Activated T-helper 2 cell treated with anti-CD3 and anti-CD28 coated beads, Interferon-gamma antibody, Interleukin-2, Interleukin-4, amounts not matched to agents 10 μg/mL and 5 μg/mL and 100 μg/mL, durations not matched to agents 14 hours and 24 hours and 36 hours (primary cell): ENCODE measurements at regions not wholly inside any gene's neighbourhood (a gene's known extent, or its start where the extent isn't known, plus 50 kb on each side); places are given as distances from the start of the nearest gene placed in this dataset.

Experiments
- DNase-seq: peaks from one replicate; pipeline ENCODE4 v3.0.0; 2021; ENCODE audit warnings: low spot score
- H3K27ac Mint-ChIP-seq: one replicate; pipeline ENCODE4 v1.8.0; 2021; ENCODE audit warnings: mixed read lengths
- H3K27me3 Mint-ChIP-seq: one replicate; pipeline ENCODE4 v1.8.0; 2021; ENCODE audit warnings: low read depth, mixed read lengths
- H3K36me3 Mint-ChIP-seq: one replicate; pipeline ENCODE4 v1.8.0; 2021; ENCODE audit warnings: low read depth, mixed read lengths
- H3K4me1 Mint-ChIP-seq: one replicate; pipeline ENCODE4 v1.8.0; 2021; ENCODE audit warnings: low read depth, mixed read lengths
- H3K4me3 Mint-ChIP-seq: one replicate; pipeline ENCODE4 v1.8.0; 2021; ENCODE audit warnings: low read depth, mild to moderate bottlenecking, moderate library complexity, mixed read lengths
- H3K9me3 Mint-ChIP-seq: one replicate; pipeline ENCODE4 v1.8.0; 2021; ENCODE audit warnings: mixed read lengths
- intact Hi-C: fragments of 100-400 bp; cut with micrococcal nuclease; formaldehyde crosslinking; loops from one replicate; pipeline ENCODE4 v1.15.1; 2023

GRCh38 chr18:40450751-40451150 is 1504.3 kb upstream of the PIK3C3 start:
- intact Hi-C loops: no loop called here
- Mint-ChIP-seq H3K4me3 (no peak overlapping the region), H3K27me3 (no peaks in the 10 kb centered on the region), H3K4me1 (no peaks in the 10 kb centered on the region), H3K36me3 (no peaks in the 10 kb centered on the region), H3K9me3 (peaks cover 27% of the 10 kb centered on the region), H3K27ac (no peak overlapping the region)
- DNase-seq: no peak

GRCh38 chr18:40447820-40448219 is 1507.2 kb upstream of the PIK3C3 start:
- intact Hi-C loops: no loop called here
- H3K27ac Mint-ChIP-seq: no peak overlapping the region
- H3K27me3 Mint-ChIP-seq: no peaks in the 10 kb centered on the region

GRCh38 chr18:40440088-40440487 is 1514.9 kb upstream of the PIK3C3 start:
- H3K27ac Mint-ChIP-seq: no peak overlapping the region
- no peaks in the 10 kb centered on the region for H3K4me1 Mint-ChIP-seq
- intact Hi-C loops: no loop called here
- DNase-seq: no peak
- H3K27me3 Mint-ChIP-seq: no peaks in the 10 kb centered on the region
- no peak overlapping the region for H3K4me3 Mint-ChIP-seq
- H3K9me3 Mint-ChIP-seq: peaks cover 35% of the 10 kb centered on the region
- no peaks in the 10 kb centered on the region for H3K36me3 Mint-ChIP-seq

More at GRCh38 chr18:40447820-40448219, 1507.2 kb upstream of the PIK3C3 start:
- H3K9me3 Mint-ChIP-seq: peaks cover 23% of the 10 kb centered on the region
- no peak for DNase-seq
- H3K4me3 Mint-ChIP-seq: no peak overlapping the region
- no peaks in the 10 kb centered on the region for H3K36me3 Mint-ChIP-seq
- H3K4me1 Mint-ChIP-seq: no peaks in the 10 kb centered on the region

- H3K9me3 Mint-ChIP-seq: peaks cover 25% of the 10 kb centered on the region
- H3K4me1 Mint-ChIP-seq: no peaks in the 10 kb centered on the region
- H3K27me3 Mint-ChIP-seq: no peaks in the 10 kb centered on the region
- H3K4me3 Mint-ChIP-seq: no peak overlapping the region
- intact Hi-C loops: no loop called here
- DNase-seq: no peak
- no peaks in the 10 kb centered on the region for H3K36me3 Mint-ChIP-seq
- H3K27ac Mint-ChIP-seq: no peak overlapping the region
Measured at GRCh38 chr18:40437517-40437916, 1517.5 kb upstream of the PIK3C3 start.

- intact Hi-C loops: no loop called here
Measured at GRCh38 chr18:40431071-40431985, 1523.7 kb upstream of the PIK3C3 start.

GRCh38 chr18:40423291-40423690 is 1531.7 kb upstream of the PIK3C3 start:
- H3K4me3 Mint-ChIP-seq: no peak overlapping the region
- DNase-seq: no peak
- H3K27me3 Mint-ChIP-seq: no peaks in the 10 kb centered on the region
- intact Hi-C loops: no loop called here
- H3K27ac Mint-ChIP-seq: no peak overlapping the region
- no peaks in the 10 kb centered on the region for H3K4me1 Mint-ChIP-seq
- no peaks in the 10 kb centered on the region for H3K36me3 Mint-ChIP-seq
- peaks cover 36% of the 10 kb centered on the region for H3K9me3 Mint-ChIP-seq

More at GRCh38 chr18:40431071-40431985, 1523.7 kb upstream of the PIK3C3 start:
- no peaks in the 10 kb centered on the region for H3K27me3 Mint-ChIP-seq
- peaks cover 25% of the 10 kb centered on the region for H3K9me3 Mint-ChIP-seq
- no peaks in the 10 kb centered on the region for H3K36me3 Mint-ChIP-seq
- no peak overlapping the region for H3K4me3 Mint-ChIP-seq
- no peaks in the 10 kb centered on the region for H3K4me1 Mint-ChIP-seq
- H3K27ac Mint-ChIP-seq: no peak overlapping the region
- DNase-seq: no peak

- DNase-seq: no peak
- intact Hi-C loops: no loop called here
- Mint-ChIP-seq H3K4me3 (no peak overlapping the region), H3K36me3 (no peaks in the 10 kb centered on the region), H3K9me3 (peaks cover 26% of the 10 kb centered on the region), H3K27me3 (no peaks in the 10 kb centered on the region), H3K4me1 (no peaks in the 10 kb centered on the region), H3K27ac (no peak overlapping the region)
Measured at GRCh38 chr18:40420675-40421074, 1534.4 kb upstream of the PIK3C3 start.

GRCh38 chr18:40417501-40417900 is 1537.5 kb upstream of the PIK3C3 start:
- DNase-seq: no peak
- Mint-ChIP-seq H3K27me3 (no peaks in the 10 kb centered on the region), H3K4me1 (no peaks in the 10 kb centered on the region), H3K27ac (no peak overlapping the region), H3K4me3 (no peak overlapping the region), H3K36me3 (no peaks in the 10 kb centered on the region), H3K9me3 (peaks cover 16% of the 10 kb centered on the region)
- intact Hi-C loops: no loop called here

- H3K9me3 Mint-ChIP-seq: peaks cover 12% of the 10 kb centered on the region
- H3K27me3 Mint-ChIP-seq: no peaks in the 10 kb centered on the region
- H3K4me1 Mint-ChIP-seq: no peaks in the 10 kb centered on the region
- DNase-seq: no peak
- no peaks in the 10 kb centered on the region for H3K36me3 Mint-ChIP-seq
- no peak overlapping the region for H3K4me3 Mint-ChIP-seq
- intact Hi-C loops: no loop called here
- no peak overlapping the region for H3K27ac Mint-ChIP-seq
Measured at GRCh38 chr18:40415821-40416220, 1539.2 kb upstream of the PIK3C3 start.

- H3K4me3 Mint-ChIP-seq: no peak overlapping the region
- no peaks in the 10 kb centered on the region for H3K4me1 Mint-ChIP-seq
- no peak overlapping the region for H3K27ac Mint-ChIP-seq
Measured at GRCh38 chr18:40415176-40415791, 1539.8 kb upstream of the PIK3C3 start.

GRCh38 chr18:40414155-40414754 is 1540.8 kb upstream of the PIK3C3 start:
- Mint-ChIP-seq H3K4me1 (no peaks in the 10 kb centered on the region), H3K9me3 (peaks cover 11% of the 10 kb centered on the region), H3K4me3 (no peak overlapping the region), H3K27ac (no peak overlapping the region), H3K27me3 (no peaks in the 10 kb centered on the region), H3K36me3 (no peaks in the 10 kb centered on the region)
- DNase-seq: no peak
- intact Hi-C loops: no loop called here

More at GRCh38 chr18:40415176-40415791, 1539.8 kb upstream of the PIK3C3 start:
- H3K27me3 Mint-ChIP-seq: no peaks in the 10 kb centered on the region
- H3K36me3 Mint-ChIP-seq: no peaks in the 10 kb centered on the region
- DNase-seq: no peak
- intact Hi-C loops: no loop called here
- H3K9me3 Mint-ChIP-seq: peaks cover 13% of the 10 kb centered on the region

GRCh38 chr18:40413160-40413559 is 1541.9 kb upstream of the PIK3C3 start:
- Mint-ChIP-seq H3K27me3 (no peaks in the 10 kb centered on the region), H3K4me3 (no peak overlapping the region), H3K36me3 (no peaks in the 10 kb centered on the region), H3K4me1 (no peaks in the 10 kb centered on the region), H3K9me3 (peaks cover 11% of the 10 kb centered on the region), H3K27ac (no peak overlapping the region)
- no peak for DNase-seq
- intact Hi-C loops: no loop called here

GRCh38 chr18:40412410-40412809 is 1542.6 kb upstream of the PIK3C3 start:
- H3K36me3 Mint-ChIP-seq: no peaks in the 10 kb centered on the region
- H3K27me3 Mint-ChIP-seq: no peaks in the 10 kb centered on the region
- no peaks in the 10 kb centered on the region for H3K4me1 Mint-ChIP-seq
- H3K27ac Mint-ChIP-seq: no peak overlapping the region
- peaks cover 11% of the 10 kb centered on the region for H3K9me3 Mint-ChIP-seq
- DNase-seq: no peak
- intact Hi-C loops: no loop called here
- no peak overlapping the region for H3K4me3 Mint-ChIP-seq
